B cell (primary cell): ENCODE measurements at regions not wholly inside any gene's neighbourhood (a gene's known extent, or its start where the extent isn't known, plus 50 kb on each side); places are given as distances from the start of the nearest gene placed in this dataset.

Experiments
- ATAC-seq: fragments of 200-7000 bp; cut with Tn5 transposase; one replicate; pipeline ENCODE4 v1.10.0; 2021; ENCODE audit warnings: low read depth, mild to moderate bottlenecking, moderate number of reproducible peaks, moderate library complexity
- CTCF ChIA-PET: fragments of 350-600 bp; sonication (Branson Sonifier 250); formaldehyde crosslinking; loops from one replicate; lab custom pipeline; 2021; ENCODE audit warnings: antibody characterized with exemption, inconsistent platforms; lab: Charles Lee
- POLR2A ChIA-PET: fragments of 350-600 bp; sonication (Branson Sonifier 250); formaldehyde crosslinking; loops from one replicate; lab custom pipeline; 2021; ENCODE audit warnings: antibody characterized with exemption; lab: Charles Lee
- DNase-seq: peaks from one replicate; pipeline ENCODE4 v3.0.0; 2013
- H2AFZ ChIP-seq: 2 replicates; pipeline ENCODE4 v1.6.1; 2012; ENCODE audit warnings: mild to moderate bottlenecking, low read depth, low read length; ENCODE audit not compliant: insufficient read depth, poor library complexity, severe bottlenecking
- H3K27ac ChIP-seq, 2 donors: 1 replicate in 1 of 2; 2 replicates in 1 of 2; pipeline ENCODE4 v1.5.1; 2012 to 2013; ENCODE audit warnings: low read length in 2 of 2, mild to moderate bottlenecking in 2 of 2, moderate library complexity in 1 of 2
- H3K27me3 ChIP-seq, 4 experiments: fragments of 200-600 bp in 1 of 4; sonication (generic) in 1 of 4; replicated peaks in 1 of 4; 1 replicate in 2 of 4; 2 replicates in 2 of 4; pipeline versions ENCODE4 v1.6.1 to v1.7.0; 2013 to 2016; ENCODE audit warnings: low read length in 3 of 4, mild to moderate bottlenecking in 2 of 4, mixed read lengths in 1 of 4, moderate library complexity in 1 of 4; ENCODE audit not compliant: insufficient read depth in 4 of 4, control insufficient read depth in 3 of 4; ENCODE audit errors: control extremely low read depth in 1 of 4
- H3K36me3 ChIP-seq, 2 experiments: replicated peaks in 1 of 2; 1 replicate in 1 of 2; 2 replicates in 1 of 2; pipeline versions ENCODE4 v1.6.1 to v1.7.1; 2013; ENCODE audit warnings: low read length in 1 of 2; ENCODE audit not compliant: insufficient read depth in 2 of 2, control insufficient read depth in 1 of 2; ENCODE audit errors: control extremely low read depth in 1 of 2, extremely low read depth in 1 of 2
- H3K4me1 ChIP-seq, 2 donors: fragments of 200-600 bp in 1 of 2; sonication (generic) in 1 of 2; 1 replicate in 1 of 2; 2 replicates in 1 of 2; pipeline versions ENCODE4 v1.5.1 to v1.6.1; 2013 to 2017; ENCODE audit warnings: low read length in 2 of 2; ENCODE audit not compliant: control insufficient read depth in 2 of 2, insufficient read depth in 2 of 2
- H3K4me2 ChIP-seq: replicated peaks from 2 replicates; pipeline ENCODE3; 2012; ENCODE audit warnings: mild to moderate bottlenecking, low read depth, low read length; ENCODE audit not compliant: poor library complexity, severe bottlenecking
- H3K4me3 ChIP-seq, 5 experiments: fragments of 200-600 bp in 1 of 5; sonication (generic) in 1 of 5; 1 replicate in 3 of 5; 2 replicates in 2 of 5; pipeline versions ENCODE4 v1.5.1 to v1.7.0; 2011 to 2016; ENCODE audit warnings: low read length in 4 of 5, mild to moderate bottlenecking in 4 of 5, low read depth in 2 of 5, control low read depth in 1 of 5, moderate library complexity in 1 of 5; ENCODE audit not compliant: insufficient read depth in 1 of 5; ENCODE audit errors: control extremely low read depth in 1 of 5, extremely low read depth in 1 of 5
- H3K79me2 ChIP-seq: fragments of 200-600 bp; sonication (generic); one replicate; pipeline ENCODE4 v1.6.0; 2016; ENCODE audit warnings: low read length; ENCODE audit not compliant: control insufficient read depth, insufficient read depth
- H3K9ac ChIP-seq: fragments of 200-600 bp; sonication (generic); 2 replicates; pipeline ENCODE4 v1.6.1; 2017; ENCODE audit warnings: mild to moderate bottlenecking, low read length, moderate library complexity
- H3K9me3 ChIP-seq, 3 donors: one replicate each; pipeline versions ENCODE4 v1.6.1 to v1.7.1; 2013; ENCODE audit warnings: low read length in 2 of 3; ENCODE audit not compliant: control insufficient read depth in 2 of 3, insufficient read depth in 1 of 3; ENCODE audit errors: control extremely low read depth in 1 of 3
- H4K20me1 ChIP-seq: 2 replicates; pipeline ENCODE4 v1.6.0; 2012; ENCODE audit warnings: mild to moderate bottlenecking, low read length; ENCODE audit not compliant: insufficient read depth, control insufficient read depth, poor library complexity, severe bottlenecking
- H3K27ac Mint-ChIP-seq: one replicate; pipeline ENCODE4 v1.8.0; 2021; ENCODE audit warnings: mixed read lengths
- H3K27me3 Mint-ChIP-seq: one replicate; pipeline ENCODE4 v1.8.0; 2021; ENCODE audit warnings: mixed read lengths
- H3K4me1 Mint-ChIP-seq: one replicate; pipeline ENCODE4 v1.8.0; 2021; ENCODE audit warnings: mixed read lengths
- H3K4me3 Mint-ChIP-seq: one replicate; pipeline ENCODE4 v1.8.0; 2021; ENCODE audit warnings: mixed read lengths
- H3K9me3 Mint-ChIP-seq: one replicate; pipeline ENCODE4 v1.8.0; 2022; ENCODE audit warnings: mixed read lengths; ENCODE audit not compliant: insufficient read depth
- EZH2 ChIP-seq: IDR thresholded peaks from 2 replicates; pipeline ENCODE4 v1.6.1; 2012; ENCODE audit warnings: borderline replicate concordance, low read depth, mild to moderate bottlenecking, moderate library complexity, low read length; ENCODE audit not compliant: insufficient read depth, poor library complexity, severe bottlenecking
- WGBS: methylation state at CpG from one replicate; pipeline ENCODE4 v1.1.5; 2013; ENCODE audit warnings: missing lambda C conversion rate; ENCODE audit not compliant: insufficient coverage; 5-methylcytosine and 5-hydroxymethylcytosine counted together
- intact Hi-C: fragments of 100-400 bp; cut with micrococcal nuclease; formaldehyde crosslinking; loops from one replicate; pipeline ENCODE4 v1.10.0; 2022
- TF ChIP-seq, protein P1 (sequence below): fragments of 200-600 bp; IDR thresholded peaks from one replicate; pipeline ENCODE4 v1.8.0; 2022; ENCODE audit warnings: antibody characterized with exemption, mild to moderate bottlenecking

DNA sequence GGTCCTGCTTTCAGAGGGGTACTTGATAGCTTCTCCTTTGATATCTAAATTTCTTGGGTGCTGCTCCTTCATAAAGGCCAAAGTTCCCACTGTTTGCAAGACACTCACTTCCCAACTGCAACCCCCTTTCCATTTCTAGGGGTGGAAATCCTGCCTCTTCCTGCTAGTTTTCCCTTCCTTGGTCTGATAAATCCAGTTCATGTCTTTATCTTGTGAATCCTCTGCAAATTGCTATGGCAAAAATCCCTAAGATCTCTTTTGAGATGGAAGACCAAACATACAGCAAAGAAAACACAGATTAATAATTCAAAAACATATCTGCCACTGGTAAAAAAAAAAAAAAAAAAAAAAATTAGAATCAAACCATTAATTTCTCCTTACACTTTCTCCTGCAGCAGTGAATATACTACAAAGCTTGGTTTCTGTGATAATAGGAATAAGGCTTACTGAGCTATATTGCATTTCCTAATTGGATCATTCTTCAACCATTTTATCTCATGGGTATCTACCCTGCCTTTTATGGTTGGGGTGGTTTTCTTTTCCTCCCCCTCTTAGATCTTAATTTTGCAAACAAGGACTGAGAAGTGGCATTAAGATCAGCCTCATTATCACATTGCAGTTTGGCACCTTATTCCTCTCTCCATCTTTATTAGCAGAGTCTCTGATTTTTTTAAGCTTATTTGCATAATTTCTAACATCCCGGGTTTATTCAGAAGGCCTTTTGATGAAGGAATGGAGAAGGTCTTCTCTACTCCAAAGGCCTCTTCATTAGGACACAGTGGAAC, 439.1 kb downstream of the XYLT1 start:
- H3K27ac ChIP-seq = no peak overlapping the region
- no peak overlapping the region for H3K27ac Mint-ChIP-seq
- peaks cover 15 to 16% of the 10 kb centered on the region in 2 donors for H3K4me1 ChIP-seq
- ChIA-PET CTCF (no interaction called here), POLR2A (no interaction called here)
- intact Hi-C loops = no loop called here
- no peak overlapping the region for H3K9ac ChIP-seq
- H3K9me3 ChIP-seq = peaks cover 0 to 9% (median 4%) of the 10 kb centered on the region in 3 donors
- TF ChIP-seq EZH2 = no peak
- TF ChIP-seq, protein P1, sequence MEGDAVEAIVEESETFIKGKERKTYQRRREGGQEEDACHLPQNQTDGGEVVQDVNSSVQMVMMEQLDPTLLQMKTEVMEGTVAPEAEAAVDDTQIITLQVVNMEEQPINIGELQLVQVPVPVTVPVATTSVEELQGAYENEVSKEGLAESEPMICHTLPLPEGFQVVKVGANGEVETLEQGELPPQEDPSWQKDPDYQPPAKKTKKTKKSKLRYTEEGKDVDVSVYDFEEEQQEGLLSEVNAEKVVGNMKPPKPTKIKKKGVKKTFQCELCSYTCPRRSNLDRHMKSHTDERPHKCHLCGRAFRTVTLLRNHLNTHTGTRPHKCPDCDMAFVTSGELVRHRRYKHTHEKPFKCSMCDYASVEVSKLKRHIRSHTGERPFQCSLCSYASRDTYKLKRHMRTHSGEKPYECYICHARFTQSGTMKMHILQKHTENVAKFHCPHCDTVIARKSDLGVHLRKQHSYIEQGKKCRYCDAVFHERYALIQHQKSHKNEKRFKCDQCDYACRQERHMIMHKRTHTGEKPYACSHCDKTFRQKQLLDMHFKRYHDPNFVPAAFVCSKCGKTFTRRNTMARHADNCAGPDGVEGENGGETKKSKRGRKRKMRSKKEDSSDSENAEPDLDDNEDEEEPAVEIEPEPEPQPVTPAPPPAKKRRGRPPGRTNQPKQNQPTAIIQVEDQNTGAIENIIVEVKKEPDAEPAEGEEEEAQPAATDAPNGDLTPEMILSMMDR = no peak
- no peaks in the 10 kb centered on the region for H4K20me1 ChIP-seq
- H3K27me3 Mint-ChIP-seq = no peaks in the 10 kb centered on the region
- no peaks in the 10 kb centered on the region for H3K27me3 ChIP-seq
- DNase-seq (no peak), ATAC-seq (no peak)
- peaks cover 0 to 2% of the 10 kb centered on the region in 2 experiments for H3K36me3 ChIP-seq
- H3K4me1 Mint-ChIP-seq = peaks cover 20% of the 10 kb centered on the region
- peaks cover 6% of the 10 kb centered on the region for H3K9me3 Mint-ChIP-seq
- H3K4me3 ChIP-seq = no peak overlapping the region
- H3K4me3 Mint-ChIP-seq = no peak overlapping the region
- WGBS = no CpG with 5 or more reads among the region's 1 CpG
- H3K4me2 ChIP-seq = no peak overlapping the region
- H2AFZ ChIP-seq = no peak overlapping the region
- H3K79me2 ChIP-seq = peaks cover 20% of the 10 kb centered on the region

DNA sequence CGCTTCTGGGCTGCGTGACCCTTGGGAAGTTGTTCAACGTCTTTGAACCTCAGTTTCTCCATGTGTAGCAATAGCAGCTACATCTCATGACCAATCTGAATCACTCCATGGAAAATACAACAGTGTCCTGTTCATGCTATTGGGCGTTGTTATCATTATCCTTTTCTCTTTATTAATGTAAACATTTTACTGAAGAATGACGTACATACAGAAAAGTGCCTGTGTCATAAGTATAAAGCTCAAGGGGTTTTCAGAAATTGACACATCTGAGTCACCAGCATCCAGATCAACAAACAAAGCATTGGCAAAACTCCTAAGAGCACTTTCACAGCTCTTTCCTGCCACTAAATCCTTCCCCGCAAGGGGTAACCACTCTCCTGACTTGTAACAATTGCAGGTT, 438.4 kb downstream of the XYLT1 start:
- peaks cover 20% of the 10 kb centered on the region for H3K79me2 ChIP-seq
- no peak overlapping the region for H3K4me3 ChIP-seq
- H3K27me3 Mint-ChIP-seq = no peaks in the 10 kb centered on the region
- H3K36me3 ChIP-seq = peaks cover 0 to 2% of the 10 kb centered on the region in 2 experiments
- no peaks in the 10 kb centered on the region for H4K20me1 ChIP-seq
- DNase-seq (no peak), ATAC-seq (no peak)
- H3K9ac ChIP-seq = no peak overlapping the region
- peaks cover 6% of the 10 kb centered on the region for H3K9me3 Mint-ChIP-seq
- peaks cover 0 to 9% (median 4%) of the 10 kb centered on the region in 3 donors for H3K9me3 ChIP-seq
- POLR2A ChIA-PET = no interaction called here
- no peak overlapping the region for H3K4me3 Mint-ChIP-seq
- TF ChIP-seq, protein P1 = no peak
- TF ChIP-seq EZH2 = no peak
- CTCF ChIA-PET = no interaction called here
- no peak overlapping the region for H3K27ac Mint-ChIP-seq
- no peak overlapping the region for H3K27ac ChIP-seq
- no peak overlapping the region for H2AFZ ChIP-seq
- H3K4me1 Mint-ChIP-seq = peaks cover 13% of the 10 kb centered on the region
- no peak overlapping the region for H3K4me2 ChIP-seq
- 94% methylated on average over 3 of the region's 6 CpGs for WGBS
- H3K27me3 ChIP-seq = no peaks in the 10 kb centered on the region
- peaks cover 9 to 10% of the 10 kb centered on the region in 2 donors for H3K4me1 ChIP-seq
- intact Hi-C loops = no loop called here
